WTC11 (cell line): ENCODE measurements at regions not wholly inside any gene's neighbourhood (a gene's known extent, or its start where the extent isn't known, plus 50 kb on each side); places are given as distances from the start of the nearest gene placed in this dataset.

Experiments
- ATAC-seq: fragments of 200-7000 bp; cut with Tn5 transposase; 2 replicates; pipeline ENCODE4 v1.10.0; 2021; ENCODE audit warnings: mild to moderate bottlenecking, moderate library complexity
- CTCF ChIA-PET: fragments of 300-600 bp; sonication (Branson Sonifier 250); formaldehyde crosslinking; loops from one replicate; lab custom pipeline; 2021; ENCODE audit warnings: antibody characterized with exemption; lab: Charles Lee
- POLR2A ChIA-PET: fragments of 350-600 bp; sonication (Branson Sonifier 250); formaldehyde crosslinking; loops from one replicate; lab custom pipeline; 2021; ENCODE audit warnings: antibody characterized with exemption; lab: Charles Lee
- DNase-seq: peaks from one replicate; pipeline ENCODE4 v3.0.0; 2021; ENCODE audit warnings: low spot score
- H3K27ac Mint-ChIP-seq: 2 replicates; pipeline ENCODE4 v1.8.0; 2021; ENCODE audit warnings: mixed read lengths
- H3K27me3 Mint-ChIP-seq: 2 replicates; pipeline ENCODE4 v1.8.0; 2021; ENCODE audit warnings: low read depth, mild to moderate bottlenecking, moderate library complexity, mixed read lengths
- H3K36me3 Mint-ChIP-seq: 2 replicates; pipeline ENCODE4 v1.8.0; 2021; ENCODE audit warnings: mixed read lengths
- H3K4me1 Mint-ChIP-seq: 2 replicates; pipeline ENCODE4 v1.8.0; 2022; ENCODE audit warnings: mixed read lengths
- H3K4me3 Mint-ChIP-seq: 2 replicates; pipeline ENCODE4 v1.8.0; 2021; ENCODE audit warnings: mild to moderate bottlenecking, moderate library complexity, mixed read lengths
- H3K9me3 Mint-ChIP-seq: 2 replicates; pipeline ENCODE4 v1.8.0; 2021; ENCODE audit warnings: mixed read lengths
- ATF1 ChIP-seq: sonication (generic); formaldehyde crosslinking; IDR thresholded peaks from 2 replicates; pipeline ENCODE4 v1.8.1; 2023; ENCODE audit warnings: mild to moderate bottlenecking, moderate library complexity, missing genetic modification reagents
- ELF4 ChIP-seq: sonication (generic); formaldehyde crosslinking; IDR thresholded peaks from 2 replicates; pipeline ENCODE4 v1.8.1; 2022; ENCODE audit warnings: low read depth, mild to moderate bottlenecking, moderate library complexity, missing genetic modification reagents
- FOXJ3 ChIP-seq: sonication (generic); formaldehyde crosslinking; IDR thresholded peaks from 2 replicates; pipeline ENCODE4 v1.9.0; 2021; ENCODE audit warnings: missing genetic modification reagents, mild to moderate bottlenecking, borderline replicate concordance
- NR3C1 ChIP-seq: sonication (generic); formaldehyde crosslinking; conservative IDR thresholded peaks from 2 replicates; pipeline ENCODE4 v1.8.1; 2023; ENCODE audit warnings: low read depth, mild to moderate bottlenecking, missing genetic modification reagents
- SMAD4 ChIP-seq: sonication (generic); formaldehyde crosslinking; IDR thresholded peaks from 2 replicates; pipeline ENCODE4 v1.8.0; 2022; ENCODE audit warnings: mild to moderate bottlenecking, missing genetic modification reagents
- SOX15 ChIP-seq: fragments of 250-450 bp; sonication (Bioruptor Pico); IDR thresholded peaks from 2 replicates; pipeline ENCODE4 v1.9.0; 2021; ENCODE audit warnings: mild to moderate bottlenecking
- SP1 ChIP-seq: sonication (generic); formaldehyde crosslinking; conservative IDR thresholded peaks from 2 replicates; pipeline ENCODE4 v1.8.1; 2022; ENCODE audit warnings: missing genetic modification reagents
- STAT6 ChIP-seq: sonication (generic); formaldehyde crosslinking; conservative IDR thresholded peaks from 2 replicates; pipeline ENCODE4 v1.8.1; 2023; ENCODE audit warnings: mild to moderate bottlenecking, low read depth, missing genetic modification reagents, moderate library complexity
- TEAD4 ChIP-seq: sonication (generic); formaldehyde crosslinking; IDR thresholded peaks from 2 replicates; pipeline ENCODE4 v1.8.0; 2022; ENCODE audit warnings: mild to moderate bottlenecking, missing genetic modification reagents
- USF2 ChIP-seq: sonication (generic); formaldehyde crosslinking; IDR thresholded peaks from 2 replicates; pipeline ENCODE4 v1.8.1; 2023; ENCODE audit warnings: mild to moderate bottlenecking, missing genetic modification reagents, moderate library complexity
- ZBTB21 ChIP-seq: sonication (generic); formaldehyde crosslinking; IDR thresholded peaks from 2 replicates; pipeline ENCODE4 v1.8.1; 2023; ENCODE audit warnings: mild to moderate bottlenecking, missing genetic modification reagents, borderline replicate concordance
- ZNF121 ChIP-seq: sonication (generic); formaldehyde crosslinking; IDR thresholded peaks from 2 replicates; pipeline ENCODE4 v1.8.0; 2023; ENCODE audit warnings: missing genetic modification reagents
- ZNF263 ChIP-seq: sonication (generic); formaldehyde crosslinking; IDR thresholded peaks from 2 replicates; pipeline ENCODE4 v1.8.1; 2022; ENCODE audit warnings: low read depth, mild to moderate bottlenecking, moderate library complexity, missing genetic modification reagents
- ZNF317 ChIP-seq: sonication (generic); formaldehyde crosslinking; IDR thresholded peaks from 2 replicates; pipeline ENCODE4 v1.8.1; 2023; ENCODE audit warnings: low read depth, mild to moderate bottlenecking, moderate library complexity, missing genetic modification reagents, borderline replicate concordance
- TF ChIP-seq, protein P1 (sequence below): fragments of 250-450 bp; sonication (Bioruptor Pico); IDR thresholded peaks from 2 replicates; pipeline ENCODE4 v1.9.0; 2021; ENCODE audit warnings: mild to moderate bottlenecking
- TF ChIP-seq, protein P2 (sequence below): fragments of 250-450 bp; sonication (Bioruptor Pico); IDR thresholded peaks from 2 replicates; pipeline ENCODE4 v1.9.0; 2021; ENCODE audit warnings: mild to moderate bottlenecking
- TF ChIP-seq, protein P3 (sequence below): sonication (generic); formaldehyde crosslinking; IDR thresholded peaks from 2 replicates; pipeline ENCODE4 v1.8.1; 2022; ENCODE audit warnings: mild to moderate bottlenecking, missing genetic modification reagents, moderate library complexity, borderline replicate concordance

DNA sequence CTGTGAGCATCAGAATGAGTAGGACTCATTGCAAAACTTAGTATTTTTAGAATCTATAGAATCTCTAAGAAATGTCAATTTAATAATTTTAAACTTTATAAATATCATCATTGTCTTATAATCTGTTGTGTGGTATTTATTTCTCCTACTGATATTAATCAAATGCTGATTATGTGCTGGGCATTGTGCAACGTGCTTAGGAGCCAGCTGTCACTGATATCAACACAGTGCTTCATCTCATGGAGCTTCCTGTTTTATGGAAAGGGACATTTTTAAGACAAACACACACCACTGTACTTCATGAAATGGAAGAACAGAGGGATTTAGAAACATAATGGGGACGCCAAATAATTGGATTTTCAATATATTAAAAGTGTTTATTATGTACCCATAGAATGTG, 737.9 kb upstream of the TMPRSS15 start (continued):
- TF ChIP-seq ZBTB21 (CRISPR knock-in tag) = no peak
- no peak for TF ChIP-seq SP1 (CRISPR knock-in tag)
- no peak for TF ChIP-seq ELF4 (CRISPR knock-in tag)
- TF ChIP-seq, all 79 proteins: peak for 0

GRCh38 chr21:19145682-19146293, 742.2 kb upstream of the TMPRSS15 start:
- ATAC-seq = no peak
- Mint-ChIP-seq H3K9me3 (peaks cover 41% of the 10 kb centered on the region), H3K27ac (no peak overlapping the region), H3K36me3 (peaks cover 10% of the 10 kb centered on the region), H3K4me1 (peaks cover 16% of the 10 kb centered on the region), H3K4me3 (no peak overlapping the region), H3K27me3 (no peaks in the 10 kb centered on the region; the same call in 1 of the 2 replicates)
- CTCF ChIA-PET = no interaction called here
- TF ChIP-seq ZNF317 (CRISPR knock-in tag) (no peak), NR3C1 (CRISPR knock-in tag) (no peak), SOX15 (CRISPR knock-in tag) (no peak)
- POLR2A ChIA-PET = no interaction called here
- no peak for DNase-seq

- ChIA-PET CTCF (no interaction called here), POLR2A (no interaction called here)
- TF ChIP-seq STAT6 (CRISPR knock-in tag) (no peak), TEAD4 (CRISPR knock-in tag) (no peak), USF2 (no peak), ZBTB21 (CRISPR knock-in tag) (no peak), ZNF121 (no peak), ZNF263 (CRISPR knock-in tag) (no peak), ATF1 (CRISPR knock-in tag) (no peak), FOXJ3 (CRISPR knock-in tag) (no peak), SMAD4 (CRISPR knock-in tag) (no peak)
- TF ChIP-seq, protein P1, sequence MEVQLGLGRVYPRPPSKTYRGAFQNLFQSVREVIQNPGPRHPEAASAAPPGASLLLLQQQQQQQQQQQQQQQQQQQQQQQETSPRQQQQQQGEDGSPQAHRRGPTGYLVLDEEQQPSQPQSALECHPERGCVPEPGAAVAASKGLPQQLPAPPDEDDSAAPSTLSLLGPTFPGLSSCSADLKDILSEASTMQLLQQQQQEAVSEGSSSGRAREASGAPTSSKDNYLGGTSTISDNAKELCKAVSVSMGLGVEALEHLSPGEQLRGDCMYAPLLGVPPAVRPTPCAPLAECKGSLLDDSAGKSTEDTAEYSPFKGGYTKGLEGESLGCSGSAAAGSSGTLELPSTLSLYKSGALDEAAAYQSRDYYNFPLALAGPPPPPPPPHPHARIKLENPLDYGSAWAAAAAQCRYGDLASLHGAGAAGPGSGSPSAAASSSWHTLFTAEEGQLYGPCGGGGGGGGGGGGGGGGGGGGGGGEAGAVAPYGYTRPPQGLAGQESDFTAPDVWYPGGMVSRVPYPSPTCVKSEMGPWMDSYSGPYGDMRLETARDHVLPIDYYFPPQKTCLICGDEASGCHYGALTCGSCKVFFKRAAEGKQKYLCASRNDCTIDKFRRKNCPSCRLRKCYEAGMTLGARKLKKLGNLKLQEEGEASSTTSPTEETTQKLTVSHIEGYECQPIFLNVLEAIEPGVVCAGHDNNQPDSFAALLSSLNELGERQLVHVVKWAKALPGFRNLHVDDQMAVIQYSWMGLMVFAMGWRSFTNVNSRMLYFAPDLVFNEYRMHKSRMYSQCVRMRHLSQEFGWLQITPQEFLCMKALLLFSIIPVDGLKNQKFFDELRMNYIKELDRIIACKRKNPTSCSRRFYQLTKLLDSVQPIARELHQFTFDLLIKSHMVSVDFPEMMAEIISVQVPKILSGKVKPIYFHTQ = no peak
- TF ChIP-seq, protein P2, sequence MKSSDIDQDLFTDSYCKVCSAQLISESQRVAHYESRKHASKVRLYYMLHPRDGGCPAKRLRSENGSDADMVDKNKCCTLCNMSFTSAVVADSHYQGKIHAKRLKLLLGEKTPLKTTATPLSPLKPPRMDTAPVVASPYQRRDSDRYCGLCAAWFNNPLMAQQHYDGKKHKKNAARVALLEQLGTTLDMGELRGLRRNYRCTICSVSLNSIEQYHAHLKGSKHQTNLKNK = no peak
- TF ChIP-seq, protein P3, sequence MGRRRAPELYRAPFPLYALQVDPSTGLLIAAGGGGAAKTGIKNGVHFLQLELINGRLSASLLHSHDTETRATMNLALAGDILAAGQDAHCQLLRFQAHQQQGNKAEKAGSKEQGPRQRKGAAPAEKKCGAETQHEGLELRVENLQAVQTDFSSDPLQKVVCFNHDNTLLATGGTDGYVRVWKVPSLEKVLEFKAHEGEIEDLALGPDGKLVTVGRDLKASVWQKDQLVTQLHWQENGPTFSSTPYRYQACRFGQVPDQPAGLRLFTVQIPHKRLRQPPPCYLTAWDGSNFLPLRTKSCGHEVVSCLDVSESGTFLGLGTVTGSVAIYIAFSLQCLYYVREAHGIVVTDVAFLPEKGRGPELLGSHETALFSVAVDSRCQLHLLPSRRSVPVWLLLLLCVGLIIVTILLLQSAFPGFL = no peak
- ATAC-seq (no peak), DNase-seq (no peak)
- Mint-ChIP-seq H3K9me3 (peaks cover 38% of the 10 kb centered on the region), H3K27me3 (no peaks in the 10 kb centered on the region; the same call in 1 of the 2 replicates), H3K27ac (no peak overlapping the region), H3K4me3 (no peak overlapping the region), H3K4me1 (peaks cover 16% of the 10 kb centered on the region), H3K36me3 (peaks cover 10% of the 10 kb centered on the region)
These were observed 744.5 kb upstream of the TMPRSS15 start for GRCh38 chr21:19148056-19148455.
